Medulla oblongata (tissue), 1 donor: ENCODE measurements at regions not wholly inside any gene's neighbourhood (a gene's known extent, or its start where the extent isn't known, plus 50 kb on each side); places are given as distances from the start of the nearest gene placed in this dataset.

Experiments
- DNase-seq: peaks from one replicate; pipeline ENCODE4 v3.0.0-alpha.2; 2015; ENCODE audit errors: extremely low spot score

DNA sequence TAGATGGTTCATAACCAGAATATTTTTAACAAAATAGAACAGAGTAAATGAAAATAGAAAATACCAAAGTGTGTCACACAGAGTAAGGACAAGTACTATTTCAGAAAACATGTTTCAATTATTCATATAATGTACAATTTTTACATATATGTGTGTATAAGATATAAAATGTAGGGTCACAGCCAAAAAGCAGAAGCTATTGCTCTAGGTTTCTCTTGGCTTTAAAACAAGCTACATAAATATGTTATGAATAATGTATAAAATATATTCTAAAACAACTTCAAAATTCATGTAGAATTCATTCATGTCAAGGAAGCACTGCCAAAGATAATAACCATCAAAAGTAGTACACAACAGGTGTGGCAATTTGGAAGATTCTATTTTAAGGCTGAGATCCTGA lies 218.2 kb downstream of the TTC32 start:
- DNase-seq, result no peak

DNA sequence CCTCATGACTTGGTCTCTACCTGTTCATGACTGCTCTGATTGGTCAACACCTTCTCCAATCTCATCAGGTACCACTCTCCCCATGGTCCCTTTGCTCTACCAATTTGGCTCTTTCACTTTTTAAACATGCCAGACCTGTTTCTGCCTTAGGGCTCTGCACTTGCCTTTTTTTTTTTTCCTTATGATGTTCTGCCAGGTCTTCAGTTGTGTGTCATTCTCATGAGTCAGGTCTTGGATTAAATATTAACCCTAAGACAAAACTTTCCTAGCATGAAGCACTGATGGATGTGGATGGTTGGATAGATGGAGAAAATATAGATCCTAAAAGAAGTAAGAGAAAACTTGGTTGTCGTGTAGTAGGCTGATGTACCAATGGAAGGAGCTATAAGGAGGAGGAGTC lies 219.3 kb downstream of the TTC32 start:
- no peak for DNase-seq

DNA sequence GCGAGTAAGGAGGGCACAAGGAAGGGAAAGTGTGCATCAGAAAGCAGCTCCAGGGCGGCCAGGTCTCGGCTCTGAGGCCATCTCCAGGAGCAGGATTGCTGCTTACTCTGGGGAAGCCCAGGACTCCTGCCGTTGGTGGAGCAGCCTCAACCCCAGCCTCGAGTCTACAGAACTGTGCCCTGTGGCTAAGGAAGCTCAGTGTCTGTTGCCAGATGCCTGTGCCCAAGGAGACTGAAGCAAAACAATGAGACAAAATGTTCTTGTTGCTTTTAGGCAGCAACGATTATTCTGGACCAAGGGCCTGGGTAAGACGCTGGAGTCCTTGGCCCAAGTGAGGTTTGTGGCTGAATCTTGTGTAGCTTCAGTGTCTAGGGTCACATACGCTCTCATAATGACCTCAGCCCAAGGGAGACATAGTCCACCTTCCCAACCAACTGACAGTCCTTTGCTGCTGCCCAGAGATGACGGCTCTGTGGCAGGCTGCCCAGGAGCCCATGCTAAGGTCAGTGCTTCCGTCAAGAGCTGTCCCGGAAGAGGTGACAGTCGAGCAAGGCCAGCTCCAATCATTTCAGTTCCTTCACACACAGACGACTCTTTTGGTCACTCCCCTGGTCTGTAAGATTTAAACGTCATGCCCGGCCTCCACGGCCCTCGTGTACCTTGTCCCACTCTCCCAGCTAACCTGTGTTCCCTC lies 223.8 kb downstream of the TTC32 start:
- DNase-seq, result peak; percentile 30

DNA sequence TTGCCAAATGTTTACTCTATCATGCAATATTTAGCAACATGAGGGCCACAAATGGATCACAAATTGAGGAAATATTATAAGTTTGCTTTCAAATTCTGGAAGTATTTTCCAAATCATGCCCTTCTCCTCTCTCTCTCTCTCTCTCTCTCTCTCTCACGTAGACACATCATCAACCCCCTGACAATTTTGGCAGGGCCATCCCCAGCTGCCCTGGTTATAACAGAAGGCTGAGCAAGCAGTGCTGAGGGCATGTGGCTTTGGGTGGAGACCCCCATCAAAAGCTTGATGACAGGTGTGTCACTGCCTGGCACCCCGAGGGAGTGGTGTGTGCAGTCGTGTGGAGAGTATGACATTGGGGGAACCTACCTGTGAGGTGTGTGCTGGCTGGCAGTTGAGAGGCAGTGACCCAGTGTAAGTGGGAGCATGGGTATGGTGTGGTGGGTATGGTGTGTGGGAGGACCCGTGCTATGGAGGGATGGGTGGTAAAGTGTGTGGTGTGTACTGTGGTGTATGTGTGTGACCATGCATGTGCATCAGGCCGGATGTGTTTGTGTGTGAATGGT lies 224.5 kb downstream of the TTC32 start:
- no peak for DNase-seq

DNA sequence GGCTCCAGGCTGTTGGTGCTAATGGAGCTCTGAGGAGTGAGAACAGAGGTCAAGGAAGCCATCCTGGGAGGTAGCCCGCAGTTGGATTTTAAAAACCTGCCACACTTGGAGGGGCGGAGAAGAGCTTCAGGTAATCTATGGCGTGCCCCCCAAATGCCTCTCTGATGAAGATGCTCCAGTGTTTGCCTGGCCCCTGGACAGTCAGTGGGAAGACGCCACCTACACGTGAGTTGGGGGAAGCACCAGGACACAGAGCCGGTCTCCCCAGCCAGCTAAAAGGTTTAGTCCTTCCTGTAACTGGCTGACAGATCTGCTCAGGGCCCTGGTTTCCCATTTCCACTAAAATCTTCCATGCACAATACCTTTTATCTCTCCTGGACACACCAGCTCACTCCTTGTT lies 225.0 kb downstream of the TTC32 start:
- DNase-seq, result no peak

DNA sequence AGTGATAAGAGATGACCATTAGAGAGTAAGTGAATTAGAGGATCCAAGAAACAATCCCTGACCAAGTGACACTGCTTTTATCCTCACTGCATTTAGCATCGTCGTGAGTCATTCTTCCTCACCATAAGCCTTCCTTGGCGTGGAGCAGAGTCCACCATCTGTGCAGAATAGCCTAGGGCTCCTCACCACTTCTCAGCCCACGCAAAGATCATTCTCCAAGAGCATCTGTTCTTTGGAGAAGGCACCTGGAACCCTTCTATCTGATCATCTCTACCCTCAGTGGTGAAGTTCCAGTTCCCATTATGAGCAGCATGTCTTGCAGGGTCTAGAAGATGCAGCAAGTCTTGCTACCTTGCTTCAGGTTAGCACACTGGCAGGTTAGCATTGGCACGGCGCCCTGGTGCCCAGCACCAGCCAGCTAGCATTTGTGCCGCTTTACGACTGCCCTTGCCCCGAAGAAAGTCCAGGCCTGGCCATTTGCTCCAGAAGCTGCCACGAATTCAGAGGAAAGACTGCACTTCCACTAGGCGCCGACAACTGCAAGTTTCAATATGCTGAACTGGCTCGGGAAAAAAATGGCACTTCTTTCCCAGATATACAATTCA lies 225.8 kb downstream of the TTC32 start:
- no peak for DNase-seq

DNA sequence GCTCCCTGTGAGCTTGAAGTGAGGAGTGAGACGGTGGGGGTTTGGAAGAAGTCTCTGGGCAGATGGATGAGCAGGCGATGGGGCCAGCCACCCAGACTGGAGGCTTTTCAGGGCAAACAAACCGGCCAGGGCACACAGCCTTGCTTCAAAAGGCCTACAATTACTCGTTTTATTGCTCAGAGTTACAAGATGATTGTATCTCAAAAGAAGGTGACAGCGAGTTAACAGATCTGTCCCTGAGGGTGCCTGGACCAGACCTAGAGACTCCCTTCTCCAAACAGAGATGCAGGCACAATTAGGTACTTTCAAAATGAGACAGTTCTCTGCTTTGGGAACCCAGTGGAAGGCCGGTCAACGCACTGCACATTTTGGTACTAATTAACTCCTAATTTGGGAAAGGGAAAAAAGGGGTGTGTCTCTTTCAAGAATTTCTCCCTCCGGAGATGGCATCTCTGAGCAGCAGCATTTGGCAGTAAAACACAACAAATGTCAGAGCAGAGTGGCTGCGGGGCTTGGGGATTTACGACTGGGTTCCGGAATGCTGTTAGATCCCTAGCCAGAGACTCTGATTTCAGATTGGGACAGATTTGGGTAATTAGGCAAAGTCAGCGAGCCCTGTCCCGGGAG lies 226.7 kb downstream of the TTC32 start:
- DNase-seq, result no peak

DNA sequence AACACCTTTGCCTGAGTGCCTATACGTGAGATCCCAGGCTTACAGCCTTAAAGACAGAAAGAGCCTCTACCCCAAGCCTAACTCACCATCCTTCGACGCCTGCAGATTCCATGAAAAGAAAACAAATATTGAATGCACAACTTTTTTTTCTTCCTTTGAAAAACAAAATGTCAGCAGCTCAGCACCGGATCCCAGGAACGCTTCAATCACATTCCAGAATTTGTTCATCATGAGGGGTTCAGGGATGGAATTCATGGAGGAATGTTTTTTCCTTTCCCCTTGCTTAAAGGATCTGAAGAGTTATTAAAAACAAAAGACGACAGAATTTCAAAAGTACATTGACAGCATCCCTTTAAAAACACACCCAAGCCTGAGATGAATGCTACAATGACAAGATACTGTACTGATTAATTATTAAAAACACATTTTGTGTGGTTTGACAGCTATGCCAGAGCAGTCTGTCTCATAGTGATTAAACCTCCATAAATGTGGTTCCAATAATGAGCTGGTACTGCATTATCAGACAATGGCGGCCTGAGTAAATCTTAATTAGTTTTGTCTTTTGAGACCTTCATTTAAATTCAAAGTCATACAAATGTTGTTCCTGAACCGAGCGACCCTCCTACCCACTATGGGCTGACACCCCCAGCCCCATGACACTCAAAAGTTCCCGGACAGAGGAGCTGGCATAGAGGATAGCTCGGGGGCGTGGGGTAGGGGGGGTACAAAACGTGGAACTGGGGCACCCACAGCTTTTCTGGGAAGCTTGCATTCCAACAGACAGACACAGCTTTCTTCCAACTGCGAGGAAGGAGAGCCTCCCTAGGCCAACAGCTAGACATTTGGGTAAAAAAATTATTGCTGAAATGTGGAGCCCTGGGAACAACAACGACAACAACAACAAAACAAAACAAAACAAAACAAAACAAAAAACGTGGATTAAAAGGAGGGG lies 227.5 kb downstream of the TTC32 start:
- no peak for DNase-seq

DNA sequence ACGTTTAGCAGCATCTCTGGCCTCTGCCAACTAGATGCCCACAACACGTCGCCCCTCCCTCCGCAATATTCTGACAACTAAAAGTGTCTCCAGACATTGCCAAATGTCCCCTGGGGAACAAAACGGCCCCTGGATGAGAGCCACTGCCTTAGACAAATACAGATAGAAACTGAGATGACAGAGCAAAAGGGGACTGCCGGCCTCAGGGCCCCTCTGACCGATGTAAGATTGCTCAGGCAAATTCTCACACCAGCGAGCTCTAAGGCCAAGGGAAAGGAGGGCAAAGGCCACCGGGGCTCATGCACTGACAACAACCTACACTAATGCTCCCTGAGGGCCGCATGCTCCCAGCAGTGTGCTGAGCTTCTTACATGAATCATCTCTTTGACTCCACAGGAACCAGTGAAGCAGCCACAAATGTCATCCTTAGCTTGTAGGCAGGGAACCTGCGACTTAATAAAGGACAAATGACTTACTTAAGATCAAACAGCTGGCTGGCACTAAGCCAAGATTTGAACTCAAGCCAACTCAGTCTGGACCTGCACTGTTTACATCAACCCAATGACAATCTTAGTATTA lies 228.5 kb downstream of the TTC32 start:
- DNase-seq, result no peak

DNA sequence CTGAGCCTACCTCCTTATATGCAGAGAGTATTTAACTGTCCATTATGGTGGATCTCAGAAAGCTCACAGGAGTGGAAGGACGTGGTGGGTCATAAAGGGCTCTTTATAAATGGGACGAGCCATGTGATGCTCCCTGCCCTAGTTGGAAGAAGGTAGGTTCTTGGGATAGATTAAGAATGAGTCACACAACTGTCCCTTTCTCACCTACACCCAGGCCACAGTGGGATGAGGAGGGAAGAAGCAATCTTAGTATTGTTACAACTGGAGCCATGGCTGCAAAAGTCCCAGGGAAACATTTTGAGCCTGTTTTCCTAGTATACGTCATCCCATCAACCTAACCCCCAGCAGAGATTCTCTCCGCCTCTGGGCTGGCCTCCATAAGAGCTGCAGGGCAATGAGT lies 229.9 kb downstream of the TTC32 start:
- DNase-seq, result no peak

DNA sequence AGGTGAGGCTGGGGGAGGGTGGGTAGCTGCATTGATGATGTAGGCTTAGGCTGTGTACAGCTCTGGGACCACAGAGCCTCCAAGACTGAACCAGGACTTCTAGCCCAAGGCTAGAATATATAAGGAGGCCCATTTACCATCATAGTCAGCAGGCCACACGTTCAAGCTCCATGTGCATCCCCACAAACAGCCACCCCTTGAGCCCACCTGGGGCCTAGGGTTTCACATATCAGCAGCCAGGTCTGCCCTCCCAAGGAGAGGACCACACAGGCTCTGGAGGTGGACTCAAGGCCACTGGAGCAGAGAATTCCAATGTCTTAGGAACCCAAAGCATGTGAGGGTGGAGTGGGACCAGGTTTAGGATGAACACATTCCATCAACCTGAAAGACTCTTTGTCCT lies 230.5 kb downstream of the TTC32 start:
- no peak for DNase-seq

DNA sequence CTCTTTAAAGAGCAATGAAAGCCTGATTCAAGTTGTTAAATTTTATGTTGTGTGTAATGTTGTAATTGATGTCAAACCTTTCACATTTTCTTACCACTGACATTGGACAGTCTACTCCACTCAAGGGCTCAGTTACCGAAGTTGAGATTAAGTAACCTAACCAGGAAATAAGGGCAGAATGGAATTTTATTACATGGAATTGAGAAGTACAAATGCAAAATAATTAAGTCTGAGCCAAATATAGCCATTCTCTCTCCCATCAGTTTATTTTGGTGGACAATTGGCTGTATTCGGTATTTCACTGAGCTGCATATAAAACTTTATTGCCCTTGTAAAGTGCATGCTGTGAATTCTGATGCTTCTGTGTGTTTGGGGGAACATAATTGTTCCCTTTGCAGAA lies 231.5 kb downstream of the TTC32 start:
- no peak for DNase-seq

DNA sequence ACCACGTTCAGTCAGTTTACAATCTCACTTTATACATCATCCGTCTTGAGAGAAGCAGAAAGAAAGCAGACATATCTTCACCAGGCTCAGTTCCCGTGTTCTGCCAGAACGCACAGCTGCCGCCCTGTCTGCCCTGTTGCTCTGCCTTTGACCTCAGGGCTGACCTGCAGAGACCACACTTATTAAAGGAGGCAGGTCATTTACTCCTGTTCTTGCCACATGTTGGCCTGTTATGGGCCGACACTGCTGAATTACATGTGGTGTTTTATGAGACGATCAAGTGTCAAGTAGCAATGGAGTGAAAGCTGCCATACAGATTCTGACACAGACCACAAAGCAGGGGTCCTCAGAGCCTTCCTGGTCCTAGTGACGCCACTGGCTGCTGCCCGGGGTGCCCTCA lies 232.2 kb downstream of the TTC32 start:
- no peak for DNase-seq

DNA sequence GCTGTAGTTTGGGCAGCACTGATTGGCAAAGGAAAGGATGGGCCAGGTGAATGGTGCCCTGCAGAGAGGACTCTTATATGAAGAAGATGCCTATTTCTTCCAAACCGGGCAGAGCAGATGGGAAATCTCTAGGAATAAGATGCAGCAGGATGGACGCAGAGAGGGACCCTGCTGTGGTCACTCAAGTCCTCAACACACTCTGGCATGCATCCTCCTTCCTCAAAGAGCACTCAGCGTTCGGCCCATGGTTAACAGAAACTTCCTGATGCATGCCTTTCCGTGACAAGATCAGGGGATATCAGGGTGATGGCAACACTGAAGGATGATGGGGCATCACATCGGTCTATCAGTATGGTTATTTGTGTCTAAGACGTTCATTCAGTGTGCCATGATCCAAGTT lies 232.7 kb downstream of the TTC32 start:
- no peak for DNase-seq

DNA sequence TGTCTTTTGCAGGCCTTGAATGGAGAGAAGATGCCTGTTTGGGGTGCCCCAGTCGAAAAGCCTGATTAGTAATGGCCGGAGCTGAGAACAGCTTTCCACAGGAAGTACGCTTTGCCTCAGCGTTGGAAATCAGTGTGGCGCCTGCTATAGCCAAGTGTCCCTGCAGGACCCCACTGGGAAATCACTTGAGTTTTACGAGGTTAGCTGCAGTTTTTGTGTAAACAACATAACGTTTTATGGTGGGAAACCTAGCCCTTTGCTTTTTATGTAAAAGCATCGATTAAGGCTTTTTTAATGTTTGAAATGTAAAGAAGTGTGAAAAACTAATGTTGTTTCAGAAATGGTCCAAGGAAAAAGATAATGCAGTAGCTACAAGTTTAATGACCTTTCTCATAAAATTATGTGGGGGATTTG lies 234.2 kb downstream of the TTC32 start:
- no peak for DNase-seq

DNA sequence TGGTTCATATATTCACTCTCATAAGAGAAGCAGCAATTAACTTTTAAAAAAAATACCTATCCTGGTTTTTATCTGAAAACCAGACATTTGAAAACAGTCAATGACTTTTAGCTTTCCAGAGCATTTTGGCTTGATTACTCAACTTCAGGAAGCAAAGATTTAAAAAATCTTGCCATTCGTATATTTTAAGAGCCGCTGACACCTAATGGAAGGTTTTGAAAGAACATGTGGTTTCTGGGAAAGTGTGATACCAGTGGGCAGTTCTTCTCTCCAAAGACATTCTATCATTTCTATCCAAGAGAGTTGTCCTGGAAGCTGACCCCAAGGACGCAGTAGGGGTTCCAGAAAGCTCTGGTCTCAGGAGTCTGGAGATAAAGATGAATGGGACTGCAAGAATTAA lies 234.7 kb downstream of the TTC32 start:
- no peak for DNase-seq

DNA sequence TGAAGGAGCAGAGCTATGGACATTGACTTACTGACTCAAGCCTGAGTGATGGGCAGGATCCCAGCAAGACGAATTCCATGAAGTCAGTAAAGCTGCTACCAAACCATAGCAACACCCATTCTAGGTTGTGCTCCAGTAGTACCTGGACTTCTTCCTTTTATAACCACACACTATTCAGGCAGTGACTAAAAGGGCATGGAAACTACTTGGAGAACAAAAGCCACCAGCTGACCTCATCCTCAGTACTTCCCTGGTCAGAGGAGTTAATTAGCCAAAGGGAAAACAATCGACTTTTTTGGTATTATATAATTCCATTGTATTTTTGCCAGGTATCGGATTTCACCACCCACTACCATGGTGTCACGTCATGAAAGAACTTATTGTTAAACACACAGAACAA lies 237.1 kb downstream of the TTC32 start:
- DNase-seq, result no peak

DNA sequence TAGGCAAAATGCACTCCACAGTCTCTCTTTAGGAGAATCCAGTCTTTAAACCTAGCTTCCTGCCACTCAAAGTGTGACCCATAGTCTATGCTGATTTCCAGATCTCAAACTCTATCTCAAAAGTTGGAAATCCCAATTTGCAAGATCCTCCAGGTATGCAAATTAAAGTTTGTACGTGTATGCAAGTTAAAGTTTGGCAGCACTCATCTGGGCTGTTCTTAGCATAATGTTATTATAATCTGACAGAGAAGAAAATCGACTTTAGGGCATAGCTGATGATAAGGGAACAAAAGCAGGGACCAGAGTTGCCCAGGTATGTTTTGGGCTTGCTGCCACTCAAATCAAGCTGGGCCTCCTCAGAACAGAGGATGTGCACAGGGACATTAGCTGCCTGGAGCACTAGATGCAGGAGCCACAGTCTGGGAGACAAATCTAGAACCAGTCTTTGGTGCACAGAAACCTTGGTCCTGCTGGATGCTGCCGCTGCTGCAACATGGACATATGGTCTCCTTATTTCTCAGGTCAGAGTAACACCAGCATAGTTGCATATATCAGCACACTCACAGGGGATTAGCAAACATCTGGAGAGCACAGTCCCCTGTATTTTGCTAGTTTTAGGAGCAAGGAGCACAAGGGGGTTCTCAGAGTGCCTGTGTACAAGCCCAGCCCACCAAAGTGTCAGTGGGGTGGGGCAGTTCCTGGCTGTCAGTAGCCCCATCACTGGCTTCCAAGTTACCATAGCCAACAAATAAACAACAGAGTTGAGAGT lies 242.6 kb downstream of the TTC32 start:
- no peak for DNase-seq

DNA sequence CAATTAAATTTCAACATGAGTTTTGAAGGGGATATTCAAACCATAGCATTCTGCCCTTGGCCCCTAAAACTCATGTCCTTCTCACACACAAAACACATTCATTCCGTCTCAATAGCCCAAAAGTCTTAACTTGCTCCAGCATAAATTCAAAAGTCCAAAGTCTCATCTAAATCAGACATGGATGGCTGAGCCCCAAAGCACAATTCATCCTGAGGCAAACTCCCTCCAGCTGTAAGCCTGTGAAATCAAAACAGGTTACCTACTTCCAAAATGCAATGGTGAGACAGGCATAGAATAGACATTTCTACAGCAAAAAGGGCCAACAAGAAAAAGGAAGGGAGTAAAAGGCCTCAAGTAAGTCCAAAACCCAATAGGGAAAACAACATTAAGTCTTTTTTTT lies 245.8 kb downstream of the TTC32 start:
- no peak for DNase-seq

DNA sequence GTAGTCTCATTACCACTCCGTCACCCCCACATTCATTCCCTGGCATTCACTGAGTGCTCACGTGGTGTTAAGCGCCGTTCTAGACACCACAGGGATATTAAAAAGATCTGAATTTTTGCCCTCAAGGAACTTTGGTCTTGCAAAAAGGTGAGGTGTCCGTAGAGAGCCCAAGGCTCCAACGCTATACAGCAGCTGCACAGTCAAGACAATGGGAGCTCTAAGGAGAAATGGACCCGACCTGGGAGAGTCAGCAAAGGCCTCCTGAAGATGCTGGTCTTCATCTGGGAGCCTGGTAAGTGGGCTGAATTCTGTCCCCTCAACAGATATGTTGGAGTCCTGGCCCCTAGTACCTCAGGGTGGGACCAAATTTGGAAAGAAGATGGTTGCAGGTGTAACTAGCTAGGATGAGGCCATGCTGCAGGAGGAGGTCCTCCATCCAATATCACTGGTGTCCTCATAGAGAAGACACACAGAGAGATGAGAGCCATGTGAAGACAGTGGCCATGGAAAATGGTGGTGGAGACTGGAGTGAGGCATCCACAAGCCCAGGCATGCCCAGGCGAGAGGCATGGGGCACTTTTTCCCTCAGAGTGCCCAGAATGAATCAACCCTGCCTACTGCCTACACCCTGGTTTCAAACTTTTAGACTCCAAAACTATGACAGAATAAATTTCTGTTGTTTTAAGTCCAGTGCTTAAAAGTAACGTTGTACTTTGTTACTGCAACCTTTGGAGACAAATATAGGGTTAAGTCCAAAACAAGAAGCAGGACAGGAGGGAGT lies 247.3 kb downstream of the TTC32 start:
- DNase-seq, result no peak
